NCI-H1930 (cell line): ENCODE measurements at regions not wholly inside any gene's neighbourhood (a gene's known extent, or its start where the extent isn't known, plus 50 kb on each side); places are given as distances from the start of the nearest gene placed in this dataset.
"Not testable (repeated sequence)": the region's sequence is repeated elsewhere in the genome, so short reads cannot be mapped to it uniquely, and the experiment has no call there.

ENCODE experiments used
- DNase-seq, 2 experiments: peaks; one replicate each; lab custom pipeline; 2025; lab: John Stamatoyannopoulos, UW

DNA sequence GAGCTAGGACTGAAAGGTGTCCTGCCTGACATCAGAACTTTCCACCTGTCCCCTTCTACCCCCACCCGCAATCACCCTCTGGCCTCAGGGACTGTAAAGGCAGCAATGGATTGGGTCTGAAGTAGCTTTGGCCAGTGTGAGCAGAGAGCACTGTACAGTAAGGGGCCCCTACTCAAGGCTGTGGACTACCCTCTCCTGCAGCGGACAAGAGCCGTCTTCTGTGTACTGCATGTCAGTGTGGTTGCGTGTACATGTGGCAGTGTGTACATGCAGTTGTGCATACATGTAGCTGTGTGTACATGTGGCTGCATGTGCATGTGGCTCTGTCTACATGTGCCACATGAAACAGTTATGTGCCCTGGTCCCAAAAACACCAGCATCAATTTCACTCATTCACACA lies 205.9 kb upstream of the LINGO1 start:
- DNase-seq = no peak

- DNase-seq = no peak
Observed at GRCh38 chr15:77838061-77838460, 205.3 kb upstream of the LINGO1 start.

- no peak for DNase-seq
Observed at GRCh38 chr15:77837649-77838025, 204.9 kb upstream of the LINGO1 start.

- DNase-seq = no peak
Observed at GRCh38 chr15:77836906-77837648, 204.4 kb upstream of the LINGO1 start.

- DNase-seq = no peak
Observed at GRCh38 chr15:77836121-77836692, 203.5 kb upstream of the LINGO1 start.

DNA sequence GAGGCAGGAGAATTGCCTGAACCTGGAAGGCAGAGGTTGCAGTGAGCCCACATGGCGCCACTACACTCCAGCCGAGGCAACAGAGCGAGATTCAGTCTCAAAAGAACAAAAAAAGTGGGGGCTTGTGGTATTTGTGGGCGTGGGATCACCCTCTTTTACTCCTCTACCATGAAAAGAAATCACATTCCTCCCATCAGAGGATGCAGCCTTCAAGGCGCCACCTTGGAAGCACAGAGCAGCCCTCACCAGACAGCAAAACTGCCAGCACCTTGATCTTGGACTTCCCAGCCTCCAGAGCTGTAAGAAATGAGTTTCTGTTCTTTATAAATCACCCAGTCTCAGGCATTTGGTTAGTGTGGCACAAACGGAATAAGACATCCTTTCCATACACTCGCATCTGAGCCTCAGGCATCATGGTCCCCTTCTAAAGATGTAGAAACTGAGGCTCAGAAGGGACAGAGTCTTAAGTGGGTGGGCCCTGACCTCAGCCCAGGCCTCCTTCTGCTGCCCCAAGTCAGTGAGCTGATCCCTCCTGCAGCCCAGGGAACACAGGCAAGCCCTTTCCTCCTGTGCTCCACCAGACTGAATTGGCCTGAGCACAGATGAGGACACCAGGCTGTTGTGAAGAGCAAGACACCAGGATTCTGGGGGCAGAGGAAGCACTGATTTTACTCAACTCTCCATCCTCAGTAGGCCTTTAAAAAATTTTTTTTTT lies 201.7 kb upstream of the LINGO1 start:
- no peak for DNase-seq

DNA sequence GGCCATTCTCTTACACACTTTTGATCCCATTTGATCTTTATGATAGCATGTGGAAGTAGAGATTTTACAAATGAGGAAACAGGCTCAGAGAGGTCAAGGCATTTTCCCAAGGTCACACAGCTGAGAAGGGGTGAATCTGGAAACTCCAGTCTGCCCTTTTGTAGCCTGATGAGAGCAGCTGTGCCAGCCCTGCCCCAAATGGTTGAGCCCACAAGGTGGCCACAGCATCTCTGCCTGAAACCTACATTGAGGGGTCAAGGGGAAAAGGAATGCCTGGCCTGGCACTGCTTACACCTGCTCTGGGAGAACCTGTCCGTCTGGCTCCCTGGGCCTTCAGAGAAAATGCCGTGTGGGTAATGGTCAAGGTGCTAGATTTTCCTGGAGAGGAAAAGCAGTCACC lies 200.2 kb upstream of the LINGO1 start:
- DNase-seq = no peak

DNA sequence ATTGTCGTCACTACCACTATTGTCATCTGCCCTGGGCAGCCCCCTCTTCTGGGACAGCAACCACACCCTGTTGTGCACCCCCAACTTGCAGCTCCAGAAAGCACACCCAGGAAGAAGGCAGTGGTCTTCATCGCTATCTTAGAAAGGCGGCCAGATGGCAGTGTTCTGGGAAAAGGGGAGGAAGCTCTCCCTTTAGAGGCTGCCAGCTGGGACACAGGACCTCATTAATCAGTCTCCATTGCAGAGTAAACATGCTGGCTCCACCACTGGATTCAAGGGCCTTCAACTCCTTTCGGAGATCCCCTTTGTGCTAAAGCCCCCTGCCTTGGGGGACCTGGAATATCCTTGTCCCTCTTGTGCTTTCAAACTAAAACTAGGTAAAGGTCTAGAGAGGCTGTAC lies 199.3 kb upstream of the LINGO1 start:
- DNase-seq = no peak

DNA sequence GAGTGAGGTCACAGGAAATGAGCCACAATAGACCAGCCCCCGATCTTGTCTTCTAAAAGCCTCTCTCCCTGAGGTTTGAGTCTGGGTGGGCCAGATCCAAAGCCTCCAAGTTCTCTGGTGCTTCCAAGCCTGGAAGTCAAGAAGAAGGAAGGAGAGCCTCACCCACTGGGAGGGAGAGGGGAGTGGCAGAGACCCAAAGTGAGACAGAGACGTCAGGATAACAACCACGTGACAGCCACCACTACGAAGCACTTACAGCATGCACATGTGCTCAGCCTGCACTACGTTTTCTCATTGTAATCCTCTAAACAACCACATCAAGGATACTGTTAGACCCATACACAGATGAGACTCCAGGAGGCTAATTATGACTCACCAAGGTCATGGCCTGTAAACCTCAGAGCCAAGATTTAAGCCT lies 197.3 kb upstream of the LINGO1 start:
- no peak for DNase-seq

- not testable (repeated sequence) for DNase-seq
Observed at GRCh38 chr15:77829331-77829730, 196.6 kb upstream of the LINGO1 start.

GRCh38 chr15:77827860-77828259 lies 195.1 kb upstream of the LINGO1 start:
- no peak for DNase-seq

- no peak for DNase-seq
Observed at GRCh38 chr15:77826006-77826695, 193.4 kb upstream of the LINGO1 start.

- DNase-seq = no peak
Observed at GRCh38 chr15:77825546-77825945, 192.8 kb upstream of the LINGO1 start.

GRCh38 chr15:77825252-77825542 lies 192.5 kb upstream of the LINGO1 start:
- no peak for DNase-seq

DNA sequence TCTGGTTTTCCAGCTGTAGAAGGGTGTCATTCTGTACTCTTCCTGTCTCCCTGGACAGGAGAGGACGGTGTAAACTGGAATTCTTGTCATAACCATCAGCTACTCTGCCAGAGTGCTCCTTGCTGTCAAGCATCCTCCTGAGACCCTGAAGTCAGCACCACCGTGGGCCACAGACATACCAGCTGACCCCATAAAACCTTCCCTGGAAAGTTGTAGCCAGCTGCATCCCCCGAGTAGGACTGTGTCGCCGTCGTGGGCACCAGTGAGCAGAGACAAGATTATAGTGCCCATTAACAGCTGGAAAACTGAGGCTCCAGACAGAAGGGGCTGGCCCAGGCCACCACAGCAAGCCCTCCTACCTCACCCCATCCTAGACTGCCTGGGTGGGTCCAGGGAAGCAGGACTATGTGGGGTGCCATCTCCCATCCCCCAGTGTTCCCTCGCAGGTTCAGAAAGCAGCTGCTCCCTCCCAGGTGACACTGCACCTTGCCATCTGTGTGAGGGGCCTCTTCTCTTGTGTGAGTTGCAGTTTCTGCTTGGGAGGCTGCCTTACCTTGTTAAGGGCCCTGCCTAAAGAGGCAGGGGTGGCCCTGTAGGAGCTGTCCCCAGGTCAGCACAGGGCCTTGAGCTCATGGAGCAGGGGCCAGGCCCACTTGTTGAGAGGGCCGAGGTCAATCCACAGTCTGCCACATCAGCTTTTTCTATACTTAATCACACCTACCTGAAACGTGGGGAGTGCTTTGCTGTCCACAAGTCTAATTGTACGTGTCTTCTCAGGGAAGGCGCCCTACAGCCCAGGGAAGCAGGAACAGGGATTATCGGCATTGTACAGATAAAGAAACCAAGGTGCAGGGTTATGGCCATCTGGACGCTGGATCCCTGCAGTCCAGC lies 191.9 kb upstream of the LINGO1 start:
- DNase-seq = no peak

DNA sequence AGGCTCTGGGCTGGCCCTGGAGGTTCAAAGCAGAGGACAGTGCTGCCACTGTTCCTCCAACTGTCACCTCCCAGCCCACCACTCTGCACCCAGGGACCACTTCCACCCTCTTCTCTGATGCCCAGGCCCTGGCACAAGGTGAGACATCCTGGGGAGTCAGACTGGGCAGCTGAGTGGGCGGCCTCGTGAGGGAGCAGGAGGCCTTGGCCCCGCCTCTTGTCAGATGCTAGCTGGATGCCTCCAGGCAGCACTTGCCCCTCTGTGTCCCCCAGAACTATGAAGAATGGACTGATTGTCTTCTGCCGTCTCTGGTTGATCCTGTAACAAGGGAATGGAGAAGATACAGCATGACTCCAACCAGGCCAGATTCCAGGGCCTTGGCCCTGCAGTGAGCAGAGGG lies 191.0 kb upstream of the LINGO1 start:
- DNase-seq = no peak

DNA sequence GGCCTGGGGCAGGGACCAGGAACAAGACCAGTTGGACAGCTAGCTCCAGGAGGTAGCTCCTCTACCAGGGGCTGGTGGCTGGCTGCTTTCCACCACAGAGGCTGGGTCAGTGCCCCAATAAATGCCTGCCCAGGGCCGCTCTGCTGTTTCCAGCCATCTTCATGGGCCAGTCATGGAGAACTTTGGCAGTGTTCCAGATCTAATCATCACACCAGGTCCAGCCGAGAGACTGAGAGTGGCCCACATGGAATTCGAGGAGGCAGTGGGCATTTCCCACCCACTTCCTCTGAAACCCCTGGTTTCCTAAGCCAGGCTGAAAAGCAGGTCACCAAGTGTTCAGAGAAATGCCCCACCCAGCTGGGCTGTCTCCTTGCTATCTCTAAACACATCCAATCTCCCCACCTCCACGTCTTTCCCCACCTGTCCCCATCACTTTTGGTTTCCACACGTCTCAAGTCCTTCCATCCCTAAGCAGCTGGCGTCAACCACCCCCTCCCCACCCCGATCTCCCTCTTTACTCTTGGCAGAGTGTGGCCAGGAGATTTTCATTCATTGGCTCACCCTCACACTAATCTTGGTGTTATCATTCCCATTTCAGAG lies 190.0 kb upstream of the LINGO1 start:
- no peak for DNase-seq

GRCh38 chr15:77821959-77822256 lies 189.2 kb upstream of the LINGO1 start:
- no peak for DNase-seq

DNA sequence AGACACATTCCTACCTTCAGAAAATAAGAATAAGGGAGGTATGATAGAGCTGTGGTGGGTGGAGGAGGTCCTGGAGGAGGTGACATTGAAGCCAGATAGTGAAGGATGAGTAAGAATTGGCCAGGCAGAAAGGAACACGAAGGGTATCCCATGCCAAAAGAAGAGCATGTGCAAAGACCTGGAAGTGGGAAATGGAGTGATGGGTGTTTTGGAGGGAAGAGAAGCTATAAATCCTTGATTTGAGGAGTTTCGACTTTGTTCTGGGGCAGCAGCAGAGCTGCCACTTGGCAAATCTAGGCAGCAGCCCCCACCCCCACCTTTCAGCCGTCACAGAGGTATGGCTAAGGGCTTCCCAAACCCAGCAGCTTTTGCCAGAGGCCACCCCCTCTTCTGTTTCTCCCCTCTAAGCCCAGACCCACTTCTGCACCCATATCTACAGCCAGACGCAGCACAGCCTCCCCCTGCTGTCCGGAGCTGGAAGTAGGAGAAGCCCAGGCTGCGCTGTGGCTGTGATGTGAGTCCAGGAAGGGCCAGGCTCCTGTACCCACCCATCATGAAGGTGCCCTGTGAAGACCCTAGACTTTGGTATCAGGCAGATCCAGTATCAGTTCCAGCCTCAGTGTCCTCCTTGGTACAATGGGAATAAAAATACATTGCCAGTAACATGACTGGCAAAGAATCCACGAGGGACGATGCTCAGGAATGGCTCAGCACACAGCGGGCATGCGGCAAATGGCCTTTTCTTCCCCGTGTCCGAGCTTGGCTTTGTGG lies 188.7 kb upstream of the LINGO1 start:
- DNase-seq = peak in 1 of 2 experiments; percentile 29

DNA sequence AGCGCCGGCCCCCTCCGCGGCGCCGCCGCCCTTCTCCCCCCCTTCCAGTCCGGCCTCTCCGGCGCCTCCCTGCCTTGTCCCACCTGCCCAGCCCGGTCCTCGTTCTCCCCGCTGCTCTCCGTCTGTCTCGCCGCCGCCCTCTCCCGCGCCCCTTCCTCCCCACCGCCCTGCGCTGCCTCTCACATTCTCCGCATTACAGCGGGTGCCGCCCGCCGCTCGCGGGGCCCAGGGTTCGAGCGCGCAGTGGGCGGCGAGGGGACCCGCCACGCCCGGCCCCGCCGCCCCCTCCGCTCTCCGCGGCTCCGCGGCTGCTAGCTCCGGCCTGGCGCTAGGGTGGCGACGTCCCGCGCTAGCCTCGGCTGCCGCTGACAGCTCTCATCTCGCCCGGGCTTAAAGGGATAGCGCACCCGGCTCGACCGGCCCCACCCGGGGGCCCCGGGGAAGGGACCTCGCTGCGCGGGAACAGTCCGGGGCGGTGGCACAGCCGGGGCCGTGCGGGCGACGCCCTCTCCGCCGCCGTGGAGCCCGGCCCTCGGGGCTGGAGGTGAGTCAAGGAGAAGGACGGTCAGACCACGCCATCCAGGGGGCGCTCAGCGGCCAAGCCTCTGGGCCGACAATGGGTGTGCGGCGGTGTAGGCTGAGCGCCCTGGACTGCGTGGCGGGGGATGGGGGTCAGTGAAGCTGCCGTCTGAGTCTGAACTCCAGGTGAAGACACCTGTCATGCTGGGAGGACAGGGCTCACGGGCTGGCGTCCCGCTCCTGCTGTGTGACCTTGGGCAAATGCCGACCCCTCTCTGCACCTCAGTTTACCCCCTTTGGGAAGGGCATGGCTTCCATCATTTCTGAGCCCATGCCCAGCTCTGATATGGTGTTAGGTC lies 187.4 kb upstream of the LINGO1 start:
- peak; percentile 27 to 45 for DNase-seq
